PC-9 (cell line): ENCODE measurements at regions not wholly inside any gene's neighbourhood (a gene's known extent, or its start where the extent isn't known, plus 50 kb on each side); places are given as distances from the start of the nearest gene placed in this dataset.

Experiments
- BruUV-seq: library from RNA; stranded (reverse); fragments of 400-500 nt; replicated peaks from 2 replicates; lab custom pipeline; 2021; lab: Mats Ljungman, UMichigan
- CTCF ChIA-PET: fragments of 300-600 bp; sonication (Branson Sonifier 250); formaldehyde crosslinking; loops from one replicate; lab custom pipeline; 2022; ENCODE audit warnings: antibody characterized with exemption; lab: Charles Lee
- POLR2A ChIA-PET: fragments of 300-600 bp; sonication (Branson Sonifier 250); formaldehyde crosslinking; loops from one replicate; lab custom pipeline; 2022; ENCODE audit warnings: antibody characterized with exemption; ENCODE audit not compliant: unreplicated experiment; lab: Charles Lee
- DNase-seq, 2 experiments: peaks; one replicate each; pipeline versions ENCODE4 v3.0.0 to v3.0.0-alpha.2; 2015 to 2022; ENCODE audit warnings: mixed read lengths in 1 of 2
- H2AFZ ChIP-seq: fragments of 200-600 bp; sonication (generic); 2 replicates; pipeline ENCODE4 v1.8.1; 2017; ENCODE audit warnings: antibody characterized with exemption
- H3F3A ChIP-seq: fragments of 200-600 bp; sonication (generic); 2 replicates; pipeline ENCODE4 v1.8.1; 2017; ENCODE audit warnings: antibody characterized with exemption, mild to moderate bottlenecking, low read depth; ENCODE audit not compliant: insufficient read depth
- H3K27ac ChIP-seq: fragments of 200-600 bp; sonication (generic); 2 replicates; pipeline ENCODE4 v1.6.1; 2016; ENCODE audit warnings: mixed run types
- H3K27me3 ChIP-seq: fragments of 200-600 bp; sonication (generic); 2 replicates; pipeline ENCODE4 v1.6.1; 2016; ENCODE audit warnings: low read depth, mixed run types; ENCODE audit not compliant: insufficient read depth
- H3K36me3 ChIP-seq: fragments of 200-600 bp; sonication (generic); 2 replicates; pipeline ENCODE4 v1.6.1; 2016; ENCODE audit warnings: low read depth, mixed run types
- H3K4me1 ChIP-seq: fragments of 200-600 bp; sonication (generic); replicated peaks from 2 replicates; pipeline ENCODE4 v1.6.1; 2016; ENCODE audit warnings: mixed run types; ENCODE audit not compliant: insufficient read depth
- H3K4me2 ChIP-seq: fragments of 200-600 bp; sonication (generic); 2 replicates; pipeline ENCODE4 v1.6.1; 2017; ENCODE audit warnings: mixed run types
- H3K4me3 ChIP-seq: fragments of 200-600 bp; sonication (generic); 2 replicates; pipeline ENCODE4 v1.6.1; 2016; ENCODE audit warnings: mixed run types
- H3K79me2 ChIP-seq: fragments of 200-600 bp; sonication (generic); 2 replicates; pipeline ENCODE4 v1.6.1; 2017; ENCODE audit warnings: low read depth, mixed run types
- H3K9me2 ChIP-seq: fragments of 200-600 bp; sonication (generic); 2 replicates; pipeline ENCODE4 v1.8.1; 2017; ENCODE audit warnings: mild to moderate bottlenecking; ENCODE audit not compliant: insufficient read depth
- H3K9me3 ChIP-seq: fragments of 200-600 bp; sonication (generic); 2 replicates; pipeline ENCODE4 v1.8.1; 2016; ENCODE audit warnings: low read depth; ENCODE audit not compliant: insufficient read depth
- H4K20me1 ChIP-seq: fragments of 200-600 bp; sonication (generic); 2 replicates; pipeline ENCODE4 v1.8.1; 2017; ENCODE audit not compliant: insufficient read depth
- CTCF ChIP-seq: fragments of 200-600 bp; sonication (generic); conservative IDR thresholded peaks from 2 replicates; pipeline ENCODE4 v1.6.1; 2017; ENCODE audit warnings: mixed run types, antibody characterized with exemption, mild to moderate bottlenecking, moderate library complexity
- EZH2 ChIP-seq: fragments of 200-600 bp; sonication (generic); IDR thresholded peaks from 2 replicates; pipeline ENCODE4 v1.8.0; 2017; ENCODE audit warnings: antibody characterized with exemption, low read depth
- intact Hi-C: fragments of 100-400 bp; cut with micrococcal nuclease; formaldehyde crosslinking; loops from one replicate; pipeline ENCODE4 v1.10.0; 2022; ENCODE audit not compliant: unreplicated experiment

GRCh38 chr1:234963904-234964702 lies 164.5 kb downstream of the TOMM20 start:
- Histone ChIP-seq H3F3A (peaks cover 73% of the 10 kb centered on the region), H3K36me3 (no peaks in the 10 kb centered on the region), H3K27me3 (no peaks in the 10 kb centered on the region), H3K4me1 (peaks cover 76% of the 10 kb centered on the region), H2AFZ (no peak overlapping the region), H3K27ac (peak overlapping the region; percentile 99), H4K20me1 (no peaks in the 10 kb centered on the region), H3K4me2 (peak overlapping the region; percentile 93), H3K9me2 (no peaks in the 10 kb centered on the region), H3K4me3 (peak overlapping the region; percentile 37), H3K9me3 (no peaks in the 10 kb centered on the region), H3K79me2 (peaks cover 20% of the 10 kb centered on the region)
- CTCF ChIA-PET = interaction anchor here (0.6 kb wide), 1 partner anchor 379 kb away, joined by 3 read pairs; no protein-coding TSS in a partner anchor
- intact Hi-C loops = loop anchor here (1.0 to 5.0 kb wide), 19 partner anchors 11 to 469 kb away; partner anchors contain the start of gene RBM34
- POLR2A ChIA-PET = no interaction called here
- DNase-seq = peak; percentile 43 to 70
- no peak for TF ChIP-seq EZH2
- peak; percentile 51; the same call in 1 of the 2 replicates for TF ChIP-seq CTCF
- BruUV-seq = no TSS peak

- peak overlapping the region; percentile 99 for H3K27ac ChIP-seq
- H3K4me1 ChIP-seq = peaks cover 84% of the 10 kb centered on the region
- H3K9me2 ChIP-seq = no peaks in the 10 kb centered on the region
- no peaks in the 10 kb centered on the region for H3K27me3 ChIP-seq
- H3F3A ChIP-seq = peaks cover 81% of the 10 kb centered on the region
- no peaks in the 10 kb centered on the region for H3K9me3 ChIP-seq
- H3K36me3 ChIP-seq = no peaks in the 10 kb centered on the region
- peak; percentile 90 to 99 for DNase-seq
- TSS peak; percentile 65 for BruUV-seq
- H3K4me3 ChIP-seq = peak overlapping the region; percentile 38
- H4K20me1 ChIP-seq = no peaks in the 10 kb centered on the region
- CTCF ChIA-PET = interaction anchor here (0.5 to 1.2 kb wide), 4 partner anchors 23 to 468 kb away, joined by 3 to 7 read pairs (median 4); no protein-coding TSS in a partner anchor
- peaks cover 20% of the 10 kb centered on the region for H3K79me2 ChIP-seq
- no peak overlapping the region for H2AFZ ChIP-seq
- no peak for TF ChIP-seq EZH2
- no peak for TF ChIP-seq CTCF
- H3K4me2 ChIP-seq = peak overlapping the region; percentile 93
- POLR2A ChIA-PET = interaction anchor here (0.6 to 1.4 kb wide), 6 partner anchors 11 to 419 kb away, joined by 3 to 11 read pairs (median 4); no protein-coding TSS in a partner anchor
- intact Hi-C loops = loop anchor here (1.0 to 5.0 kb wide), 19 partner anchors 12 to 468 kb away; partner anchors contain the start of gene RBM34
Measured at GRCh38 chr1:234963180-234963903, 165.3 kb downstream of the TOMM20 start.

- Histone ChIP-seq H2AFZ (no peak overlapping the region), H4K20me1 (no peaks in the 10 kb centered on the region), H3K27ac (peak overlapping the region; percentile 99), H3K27me3 (no peaks in the 10 kb centered on the region), H3K9me2 (no peaks in the 10 kb centered on the region), H3K4me1 (peaks cover 93% of the 10 kb centered on the region), H3K79me2 (peaks cover 20% of the 10 kb centered on the region), H3K36me3 (no peaks in the 10 kb centered on the region), H3K9me3 (no peaks in the 10 kb centered on the region), H3K4me2 (peak overlapping the region; percentile 93), H3K4me3 (peak overlapping the region; percentile 38; the same call in 1 of the 2 replicates), H3F3A (peaks cover 89% of the 10 kb centered on the region)
- TSS peak; percentile 25 for BruUV-seq
- TF ChIP-seq CTCF (no peak), EZH2 (no peak)
- ChIA-PET POLR2A (interaction anchor here (0.5 to 1.4 kb wide), 8 partner anchors 12 to 418 kb away, joined by 3 to 11 read pairs (median 4); no protein-coding TSS in a partner anchor), CTCF (interaction anchor here (0.5 to 1.2 kb wide), 3 partner anchors 24 to 467 kb away, joined by 3 to 7 read pairs (median 4); no protein-coding TSS in a partner anchor)
- peak; percentile 75 to 91 for DNase-seq
- intact Hi-C loops = loop anchor here (2.0 to 5.0 kb wide), 5 partner anchors 50 to 398 kb away; partner anchors contain the start of gene RBM34
Measured at GRCh38 chr1:234962340-234962989, 166.2 kb downstream of the TOMM20 start.
